ENCODE measurements at regions not wholly inside any gene's neighbourhood (a gene's known extent, or its start where the extent isn't known, plus 50 kb on each side); places are given as distances from the start of the nearest gene placed in this dataset.

GRCh38 chr21:24594082-24594481, 1013.2 kb downstream of the MRPL39 start:
- WGBS = 82% methylated on average over 3 of the region's 3 CpGs
- H3K36me3 ChIP-seq (ENCODE audit: control insufficient read depth in 4 of 4, insufficient read depth in 3 of 4, low read depth in 1 of 4, low read length in 3 of 4) = no peaks in the 10 kb centered on the region
- TF ChIP-seq HNF4G (IDR thresholded peaks at IDR 0.05) = no peak
- H3K27ac ChIP-seq (ENCODE audit: low read depth in 1 of 2, low read length in 2 of 2) = no peak overlapping the region
- peaks cover 0 to 3% (median 0%) of the 10 kb centered on the region in 4 donors for H3K9me3 ChIP-seq (ENCODE audit: control insufficient read depth in 4 of 4, low read length in 3 of 4)
- DNase-seq (ENCODE audit: low spot score) = no peak
- no peaks in the 10 kb centered on the region for H3K4me1 ChIP-seq (ENCODE audit: control insufficient read depth in 4 of 4, insufficient read depth in 4 of 4, low read length in 3 of 4)
- no peak overlapping the region for H3K9ac ChIP-seq (ENCODE audit: low read depth in 1 of 2, low read length in 2 of 2)
- no peak overlapping the region for H3K4me3 ChIP-seq (ENCODE audit: low read depth in 1 of 3, low read length in 3 of 3)
- H3K27me3 ChIP-seq (ENCODE audit: control insufficient read depth in 4 of 4, insufficient read depth in 4 of 4, low read length in 3 of 4) = peaks cover 0 to 3% (median 0%) of the 10 kb centered on the region in 4 donors

- Histone ChIP-seq H3K4me1 (ENCODE audit: control insufficient read depth in 4 of 4, insufficient read depth in 4 of 4, low read length in 3 of 4) (no peaks in the 10 kb centered on the region), H3K27ac (ENCODE audit: low read depth in 1 of 2, low read length in 2 of 2) (no peak overlapping the region), H3K9me3 (ENCODE audit: control insufficient read depth in 4 of 4, low read length in 3 of 4) (peaks cover 0 to 3% (median 0%) of the 10 kb centered on the region in 4 donors), H3K4me3 (ENCODE audit: low read depth in 1 of 3, low read length in 3 of 3) (no peak overlapping the region), H3K27me3 (ENCODE audit: control insufficient read depth in 4 of 4, insufficient read depth in 4 of 4, low read length in 3 of 4) (peaks cover 0 to 3% (median 0%) of the 10 kb centered on the region in 4 donors), H3K9ac (ENCODE audit: low read depth in 1 of 2, low read length in 2 of 2) (no peak overlapping the region), H3K36me3 (ENCODE audit: control insufficient read depth in 4 of 4, insufficient read depth in 3 of 4, low read depth in 1 of 4, low read length in 3 of 4) (no peaks in the 10 kb centered on the region)
- no peak for TF ChIP-seq YY1 (IDR thresholded peaks at IDR 0.05)
- TF ChIP-seq RXRA (IDR thresholded peaks at IDR 0.05) = no peak
- TF ChIP-seq ZBTB33 (IDR thresholded peaks at IDR 0.05) = no peak
- TF ChIP-seq HNF4A (conservative IDR thresholded peaks at IDR 0.05) = no peak
- TF ChIP-seq EGR1 (IDR thresholded peaks at IDR 0.05; ENCODE audit: low read depth in 2 of 2) = no peak
- no peak for TF ChIP-seq CTCF (IDR thresholded peaks at IDR 0.05; ENCODE audit: low read depth, low read length, missing input control)
- TF ChIP-seq FOXA2 (IDR thresholded peaks at IDR 0.05) = no peak
- TF ChIP-seq, protein P1, sequence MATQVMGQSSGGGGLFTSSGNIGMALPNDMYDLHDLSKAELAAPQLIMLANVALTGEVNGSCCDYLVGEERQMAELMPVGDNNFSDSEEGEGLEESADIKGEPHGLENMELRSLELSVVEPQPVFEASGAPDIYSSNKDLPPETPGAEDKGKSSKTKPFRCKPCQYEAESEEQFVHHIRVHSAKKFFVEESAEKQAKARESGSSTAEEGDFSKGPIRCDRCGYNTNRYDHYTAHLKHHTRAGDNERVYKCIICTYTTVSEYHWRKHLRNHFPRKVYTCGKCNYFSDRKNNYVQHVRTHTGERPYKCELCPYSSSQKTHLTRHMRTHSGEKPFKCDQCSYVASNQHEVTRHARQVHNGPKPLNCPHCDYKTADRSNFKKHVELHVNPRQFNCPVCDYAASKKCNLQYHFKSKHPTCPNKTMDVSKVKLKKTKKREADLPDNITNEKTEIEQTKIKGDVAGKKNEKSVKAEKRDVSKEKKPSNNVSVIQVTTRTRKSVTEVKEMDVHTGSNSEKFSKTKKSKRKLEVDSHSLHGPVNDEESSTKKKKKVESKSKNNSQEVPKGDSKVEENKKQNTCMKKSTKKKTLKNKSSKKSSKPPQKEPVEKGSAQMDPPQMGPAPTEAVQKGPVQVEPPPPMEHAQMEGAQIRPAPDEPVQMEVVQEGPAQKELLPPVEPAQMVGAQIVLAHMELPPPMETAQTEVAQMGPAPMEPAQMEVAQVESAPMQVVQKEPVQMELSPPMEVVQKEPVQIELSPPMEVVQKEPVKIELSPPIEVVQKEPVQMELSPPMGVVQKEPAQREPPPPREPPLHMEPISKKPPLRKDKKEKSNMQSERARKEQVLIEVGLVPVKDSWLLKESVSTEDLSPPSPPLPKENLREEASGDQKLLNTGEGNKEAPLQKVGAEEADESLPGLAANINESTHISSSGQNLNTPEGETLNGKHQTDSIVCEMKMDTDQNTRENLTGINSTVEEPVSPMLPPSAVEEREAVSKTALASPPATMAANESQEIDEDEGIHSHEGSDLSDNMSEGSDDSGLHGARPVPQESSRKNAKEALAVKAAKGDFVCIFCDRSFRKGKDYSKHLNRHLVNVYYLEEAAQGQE (IDR thresholded peaks at IDR 0.05) = no peak
- no peak for TF ChIP-seq TAF1 (conservative IDR thresholded peaks at IDR 0.05)
- no peak for TF ChIP-seq SP1 (IDR thresholded peaks at IDR 0.05)
- no peak for TF ChIP-seq ATF3 (IDR thresholded peaks at IDR 0.05)
- TF ChIP-seq RAD21 (IDR thresholded peaks at IDR 0.05) = no peak
- DNase-seq (ENCODE audit: low spot score) = no peak
- WGBS = 44% methylated on average over 3 of the region's 3 CpGs
These were observed 1017.0 kb downstream of the MRPL39 start for GRCh38 chr21:24590261-24590660.
